Activated T-cell treated with anti-CD3 and anti-CD28 coated beads, Interleukin-2, amount 50 U/mL, for 24 hours (primary cell): ENCODE measurements at regions not wholly inside any gene's neighbourhood (a gene's known extent, or its start where the extent isn't known, plus 50 kb on each side); places are given as distances from the start of the nearest gene placed in this dataset.

Source experiments
- DNase-seq: peaks from one replicate; pipeline ENCODE4 v3.0.0-alpha.2; 2020
- H3K27ac Mint-ChIP-seq: 2 replicates; pipeline ENCODE4 v1.8.0; 2020; ENCODE audit warnings: mild to moderate bottlenecking, mixed read lengths
- H3K27me3 Mint-ChIP-seq: 2 replicates; pipeline ENCODE4 v1.8.0; 2020; ENCODE audit warnings: mixed read lengths
- H3K36me3 Mint-ChIP-seq: 2 replicates; pipeline ENCODE4 v1.8.0; 2020; ENCODE audit warnings: low read depth, mixed read lengths
- H3K4me1 Mint-ChIP-seq: 2 replicates; pipeline ENCODE4 v1.8.0; 2020; ENCODE audit warnings: low read depth, mixed read lengths
- H3K4me3 Mint-ChIP-seq: 2 replicates; pipeline ENCODE4 v1.8.0; 2020; ENCODE audit warnings: mild to moderate bottlenecking, moderate library complexity, mixed read lengths
- H3K9me3 Mint-ChIP-seq: 2 replicates; pipeline ENCODE4 v1.8.0; 2020; ENCODE audit warnings: mixed read lengths

DNA sequence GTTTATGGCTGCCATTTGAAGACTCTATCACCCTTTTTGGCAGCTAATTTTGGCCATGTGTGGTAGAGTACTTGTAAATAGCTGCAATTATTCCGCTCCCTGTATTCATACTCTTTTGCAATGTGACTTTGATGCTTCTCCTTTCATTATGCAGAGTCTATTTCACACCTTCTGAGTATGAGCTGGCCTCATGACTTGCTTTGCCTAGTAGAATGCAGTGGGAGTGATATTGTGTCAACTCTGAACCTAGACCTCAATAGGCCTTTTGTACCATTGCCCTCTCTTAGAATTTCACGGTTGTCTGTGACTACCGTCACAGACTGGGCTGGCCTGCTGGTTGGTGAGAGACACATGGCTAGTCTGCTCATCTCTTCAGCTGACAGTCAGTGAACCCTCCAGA, 118.8 kb downstream of the DDIT4L start:
- no peaks in the 10 kb centered on the region for H3K36me3 Mint-ChIP-seq
- H3K4me3 Mint-ChIP-seq: no peak overlapping the region
- no peak overlapping the region for H3K27ac Mint-ChIP-seq
- no peaks in the 10 kb centered on the region for H3K4me1 Mint-ChIP-seq
- peaks cover 28% of the 10 kb centered on the region for H3K27me3 Mint-ChIP-seq
- no peak for DNase-seq
- no peaks in the 10 kb centered on the region for H3K9me3 Mint-ChIP-seq

DNA sequence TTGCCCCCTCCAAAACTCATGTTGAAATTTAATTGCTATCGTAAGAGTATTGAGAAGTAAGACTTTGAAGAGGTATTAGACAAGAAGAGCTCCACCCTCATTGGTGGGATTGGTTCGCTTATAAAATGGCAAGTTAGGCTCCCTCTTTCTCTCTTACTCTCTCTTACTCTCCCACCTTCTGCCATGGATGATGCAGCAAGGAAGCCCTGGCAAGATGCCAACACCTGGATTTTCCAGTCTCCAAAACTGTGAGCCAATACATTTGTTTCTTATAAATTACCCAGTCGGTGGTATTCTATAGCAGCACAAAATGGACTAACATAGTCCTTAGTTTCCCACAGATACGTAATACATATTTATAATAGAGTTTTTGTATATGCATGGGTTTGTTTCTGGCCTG, 119.4 kb downstream of the DDIT4L start:
- H3K27ac Mint-ChIP-seq: no peak overlapping the region
- no peaks in the 10 kb centered on the region for H3K36me3 Mint-ChIP-seq
- DNase-seq: no peak
- H3K4me1 Mint-ChIP-seq: no peaks in the 10 kb centered on the region
- no peak overlapping the region for H3K4me3 Mint-ChIP-seq
- no peaks in the 10 kb centered on the region for H3K9me3 Mint-ChIP-seq
- peaks cover 30% of the 10 kb centered on the region for H3K27me3 Mint-ChIP-seq

DNA sequence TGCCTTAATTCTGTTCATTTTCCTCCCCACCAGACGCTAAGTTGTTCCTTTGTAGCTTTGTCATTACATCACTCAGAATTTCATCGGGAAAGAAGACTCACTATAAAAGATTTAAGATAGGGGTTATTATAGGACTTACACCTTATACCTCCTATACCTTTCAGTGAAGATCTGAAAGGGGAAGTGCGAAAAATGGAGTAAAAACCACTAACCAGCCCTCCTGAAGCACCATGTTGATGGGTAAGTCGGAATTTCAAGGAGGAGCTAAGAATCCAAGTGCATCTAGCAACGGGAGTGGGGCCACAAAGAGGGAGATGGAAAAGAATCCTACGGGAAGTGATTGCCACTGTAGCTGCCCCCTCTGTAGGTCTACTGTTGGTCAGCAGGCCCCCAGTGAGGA, 119.1 kb upstream of the H2AZ1 start:
- peaks cover 22% of the 10 kb centered on the region for H3K27me3 Mint-ChIP-seq
- no peaks in the 10 kb centered on the region for H3K9me3 Mint-ChIP-seq
- no peak for DNase-seq
- no peaks in the 10 kb centered on the region for H3K4me1 Mint-ChIP-seq
- H3K4me3 Mint-ChIP-seq: no peak overlapping the region
- H3K27ac Mint-ChIP-seq: no peak overlapping the region
- no peaks in the 10 kb centered on the region for H3K36me3 Mint-ChIP-seq

DNA sequence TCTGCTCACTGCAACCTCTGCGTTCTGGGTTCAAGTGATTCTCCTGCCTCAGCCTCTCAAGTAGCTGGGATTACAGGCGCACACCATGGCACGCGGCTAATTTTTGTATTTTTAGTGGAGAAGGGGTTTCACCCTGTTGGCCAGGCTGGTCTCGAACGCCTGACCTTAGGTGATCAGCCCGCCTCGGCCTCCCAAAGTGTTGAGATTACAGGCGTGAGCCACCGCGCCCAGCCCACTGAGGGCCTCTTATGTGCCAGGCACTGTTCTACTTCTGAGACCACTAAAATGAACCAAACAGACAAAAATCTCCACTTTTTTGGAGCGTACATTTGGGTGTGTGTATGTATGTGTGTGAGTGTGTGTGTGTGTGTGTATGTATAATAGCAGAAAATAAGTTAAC, 117.2 kb upstream of the H2AZ1 start:
- DNase-seq: no peak
- H3K4me3 Mint-ChIP-seq: no peak overlapping the region
- H3K27me3 Mint-ChIP-seq: peaks cover 17% of the 10 kb centered on the region
- H3K4me1 Mint-ChIP-seq: no peaks in the 10 kb centered on the region
- no peaks in the 10 kb centered on the region for H3K36me3 Mint-ChIP-seq
- no peak overlapping the region for H3K27ac Mint-ChIP-seq
- no peaks in the 10 kb centered on the region for H3K9me3 Mint-ChIP-seq

DNA sequence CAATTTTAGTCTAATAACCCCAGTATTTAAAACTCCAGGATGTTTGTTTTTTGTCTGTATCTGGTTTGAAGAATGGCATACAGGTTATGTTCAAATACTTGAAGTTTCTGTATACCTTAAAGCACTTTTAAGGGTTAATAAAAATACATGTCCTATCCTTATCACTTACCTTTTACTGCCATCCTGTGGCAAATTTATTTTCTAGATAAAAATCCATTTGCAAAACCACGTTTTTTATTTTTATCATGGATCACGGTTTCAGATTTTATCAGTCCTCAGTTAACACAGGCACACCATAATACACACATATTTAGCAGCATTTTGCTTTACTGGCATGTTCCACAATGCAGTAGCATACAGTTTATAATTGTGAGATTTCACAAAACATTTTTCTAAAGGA, 113.3 kb upstream of the H2AZ1 start:
- no peaks in the 10 kb centered on the region for H3K9me3 Mint-ChIP-seq
- H3K27me3 Mint-ChIP-seq: peaks cover 6% of the 10 kb centered on the region
- H3K36me3 Mint-ChIP-seq: no peaks in the 10 kb centered on the region
- H3K4me3 Mint-ChIP-seq: no peak overlapping the region
- H3K4me1 Mint-ChIP-seq: no peaks in the 10 kb centered on the region
- H3K27ac Mint-ChIP-seq: no peak overlapping the region
- no peak for DNase-seq

DNA sequence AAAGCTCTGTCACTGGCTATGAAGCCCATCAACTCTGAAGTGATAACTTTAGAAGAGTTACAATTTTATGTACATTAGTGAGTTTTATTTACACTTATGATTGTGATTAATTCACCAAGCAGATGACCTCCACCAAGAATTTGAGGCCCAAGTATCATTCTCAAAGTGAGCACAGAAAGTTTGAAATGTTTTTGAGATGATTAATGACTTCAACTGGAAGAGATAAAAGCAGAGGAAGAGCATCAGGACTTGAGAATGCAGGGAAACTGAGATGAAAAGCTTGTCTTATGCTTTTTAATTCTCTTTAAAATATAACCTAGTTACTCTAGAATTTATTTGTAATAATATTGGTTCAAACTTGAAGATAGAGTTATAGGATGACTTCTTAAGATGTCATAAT, 112.8 kb upstream of the H2AZ1 start:
- H3K4me1 Mint-ChIP-seq: no peaks in the 10 kb centered on the region

DNA sequence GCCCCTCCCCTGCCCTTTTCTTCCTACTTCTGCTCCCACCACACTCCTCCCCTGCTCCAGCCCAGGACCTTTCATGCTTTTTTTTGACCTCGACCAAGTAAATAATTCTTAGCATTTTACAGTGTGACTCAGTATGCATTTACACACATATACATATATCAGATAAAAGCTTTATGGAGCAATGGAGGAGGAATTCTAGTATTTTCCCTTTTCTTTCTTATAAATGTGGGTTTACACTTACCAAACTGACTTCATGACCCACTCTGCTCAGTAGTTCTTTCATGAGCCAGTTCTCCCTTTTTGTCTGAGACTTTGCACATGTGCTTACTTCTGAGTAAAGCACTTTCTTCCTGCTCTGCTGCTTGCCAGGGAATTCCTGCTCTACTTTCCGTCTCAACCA, 111.8 kb upstream of the H2AZ1 start:
- H3K4me3 Mint-ChIP-seq: no peak overlapping the region
- DNase-seq: no peak
- H3K36me3 Mint-ChIP-seq: no peaks in the 10 kb centered on the region
- H3K27me3 Mint-ChIP-seq: peaks cover 9% of the 10 kb centered on the region
- H3K27ac Mint-ChIP-seq: no peak overlapping the region
- H3K9me3 Mint-ChIP-seq: no peaks in the 10 kb centered on the region
- H3K4me1 Mint-ChIP-seq: no peaks in the 10 kb centered on the region

More for the DNA sequence above, 112.8 kb upstream of the H2AZ1 start:
- H3K4me3 Mint-ChIP-seq: no peak overlapping the region
- no peaks in the 10 kb centered on the region for H3K36me3 Mint-ChIP-seq
- H3K9me3 Mint-ChIP-seq: no peaks in the 10 kb centered on the region
- no peak for DNase-seq
- no peak overlapping the region for H3K27ac Mint-ChIP-seq
- H3K27me3 Mint-ChIP-seq: peaks cover 6% of the 10 kb centered on the region

DNA sequence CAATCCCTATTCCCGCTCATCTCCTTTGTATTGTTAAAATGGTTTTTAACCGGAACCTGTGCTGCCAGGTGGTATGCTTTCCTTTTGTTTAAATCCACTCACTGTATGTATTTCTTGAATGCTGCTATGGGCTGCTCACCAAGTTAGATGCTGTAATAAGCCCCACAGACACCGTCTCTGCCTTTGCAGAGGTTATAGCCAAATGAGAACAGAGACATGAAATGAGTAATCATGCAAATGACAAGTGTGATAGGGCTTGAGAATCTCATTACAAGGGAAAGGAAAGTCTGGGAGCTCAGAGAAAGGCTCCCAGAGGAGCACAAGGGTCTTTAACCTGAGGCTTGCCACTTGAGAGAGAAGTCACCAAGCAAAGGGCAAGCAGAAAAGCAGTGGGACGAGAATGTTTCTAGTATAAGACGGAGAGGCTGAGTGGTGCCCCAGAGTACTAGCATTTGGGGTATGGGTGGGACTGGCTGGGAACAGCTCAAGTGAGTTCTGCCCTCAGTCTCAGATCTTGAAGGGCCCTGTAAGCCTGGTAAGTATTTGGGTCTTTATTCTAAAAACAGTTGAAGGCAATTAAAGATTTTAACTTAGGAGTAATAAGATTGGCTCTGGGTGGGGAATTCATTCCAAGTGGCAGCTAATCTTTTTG, 110.8 kb upstream of the H2AZ1 start:
- DNase-seq: no peak
- Mint-ChIP-seq H3K27ac (no peak overlapping the region), H3K4me3 (no peak overlapping the region), H3K27me3 (peaks cover 6% of the 10 kb centered on the region), H3K9me3 (no peaks in the 10 kb centered on the region), H3K36me3 (no peaks in the 10 kb centered on the region), H3K4me1 (no peaks in the 10 kb centered on the region)

DNA sequence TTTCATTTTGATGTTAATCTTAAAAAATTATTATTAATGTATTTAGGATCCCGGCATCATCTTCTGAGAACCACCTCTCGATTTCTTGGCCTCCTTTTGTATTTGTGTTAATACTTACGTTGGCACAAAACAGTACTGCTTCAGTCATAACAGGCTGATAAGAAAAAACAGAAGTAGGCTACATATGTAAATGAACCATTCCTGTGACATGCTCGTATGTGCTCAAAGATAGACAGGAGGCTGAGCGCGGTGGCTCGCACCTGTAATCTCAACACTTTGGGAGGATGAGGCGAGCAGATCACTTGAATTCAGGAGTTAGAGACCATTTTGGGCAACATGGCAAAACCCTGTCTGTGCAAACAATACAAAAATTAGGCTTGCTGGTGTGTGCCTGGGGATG, 109.4 kb upstream of the H2AZ1 start:
- Mint-ChIP-seq H3K27ac (no peak overlapping the region), H3K36me3 (no peaks in the 10 kb centered on the region), H3K4me3 (no peak overlapping the region), H3K27me3 (peaks cover 6% of the 10 kb centered on the region), H3K4me1 (no peaks in the 10 kb centered on the region), H3K9me3 (no peaks in the 10 kb centered on the region)
- DNase-seq: no peak

DNA sequence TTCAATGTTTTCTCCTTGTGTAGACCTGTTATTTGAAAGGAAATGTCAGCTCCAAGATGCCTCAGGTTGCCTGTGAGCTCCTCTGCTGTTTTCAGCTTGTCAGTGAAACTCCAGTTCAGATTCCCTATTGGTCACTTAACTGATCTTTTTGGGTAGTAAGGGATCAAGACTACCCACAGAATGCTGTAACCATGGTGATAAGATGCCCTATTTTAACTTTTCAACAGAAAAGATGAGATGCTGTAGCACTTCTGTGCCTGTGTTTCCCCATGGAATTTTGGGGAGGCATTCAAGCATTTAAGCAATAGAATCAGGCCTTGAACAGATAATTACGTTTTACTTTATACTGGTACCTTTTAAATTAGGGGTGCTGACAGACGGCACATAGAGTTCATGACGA, 106.6 kb upstream of the H2AZ1 start:
- DNase-seq: no peak
- Mint-ChIP-seq H3K4me3 (no peak overlapping the region), H3K9me3 (no peaks in the 10 kb centered on the region), H3K27ac (no peak overlapping the region), H3K4me1 (no peaks in the 10 kb centered on the region), H3K27me3 (peaks cover 21% of the 10 kb centered on the region), H3K36me3 (no peaks in the 10 kb centered on the region)

DNA sequence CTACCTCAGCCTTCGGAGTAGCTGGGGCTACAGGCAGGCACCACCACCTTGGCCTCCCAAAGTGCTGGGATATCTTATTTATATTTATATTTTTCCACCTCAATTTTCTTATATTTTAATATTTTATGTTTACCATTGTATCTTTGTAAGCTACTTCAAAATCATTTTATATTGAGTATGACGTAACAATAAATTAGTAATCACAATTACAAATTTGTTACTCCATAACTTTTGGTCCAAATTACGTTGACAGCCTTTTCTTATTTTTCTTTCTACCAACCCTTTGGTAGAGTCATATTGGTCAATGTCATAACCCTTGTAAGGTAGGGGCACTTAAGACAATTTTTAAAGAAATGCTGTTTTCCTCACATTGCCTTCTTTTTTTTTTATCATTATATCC, 104.0 kb upstream of the H2AZ1 start:
- no peak overlapping the region for H3K27ac Mint-ChIP-seq
- DNase-seq: no peak

DNA sequence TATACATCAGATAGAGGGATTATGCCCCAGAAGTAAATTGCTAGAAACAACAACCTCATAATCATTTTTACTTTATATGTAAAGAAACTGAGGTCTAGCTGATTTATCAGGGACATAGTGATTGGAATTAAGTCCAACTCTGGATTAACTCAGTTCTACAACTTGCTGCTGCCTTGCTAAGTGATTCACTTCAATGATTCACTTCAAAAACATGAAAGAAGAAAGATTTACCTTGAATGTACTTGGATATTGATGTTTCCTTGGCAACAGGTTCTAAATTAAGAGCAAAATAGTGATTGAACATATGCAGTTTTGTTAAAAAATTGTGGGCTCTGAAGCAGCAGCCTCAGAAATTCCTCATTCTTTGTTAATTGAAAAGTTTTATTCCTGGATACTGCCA, 99.8 kb upstream of the H2AZ1 start:
- DNase-seq: no peak
- H3K27me3 Mint-ChIP-seq: peaks cover 31% of the 10 kb centered on the region
- H3K4me3 Mint-ChIP-seq: no peak overlapping the region
- peaks cover 2% of the 10 kb centered on the region for H3K9me3 Mint-ChIP-seq
- H3K36me3 Mint-ChIP-seq: no peaks in the 10 kb centered on the region
- no peak overlapping the region for H3K27ac Mint-ChIP-seq
- H3K4me1 Mint-ChIP-seq: no peaks in the 10 kb centered on the region

More for the DNA sequence above, 104.0 kb upstream of the H2AZ1 start:
- Mint-ChIP-seq H3K4me1 (no peaks in the 10 kb centered on the region), H3K4me3 (no peak overlapping the region), H3K36me3 (no peaks in the 10 kb centered on the region), H3K9me3 (peaks cover 2% of the 10 kb centered on the region), H3K27me3 (peaks cover 35% of the 10 kb centered on the region)

DNA sequence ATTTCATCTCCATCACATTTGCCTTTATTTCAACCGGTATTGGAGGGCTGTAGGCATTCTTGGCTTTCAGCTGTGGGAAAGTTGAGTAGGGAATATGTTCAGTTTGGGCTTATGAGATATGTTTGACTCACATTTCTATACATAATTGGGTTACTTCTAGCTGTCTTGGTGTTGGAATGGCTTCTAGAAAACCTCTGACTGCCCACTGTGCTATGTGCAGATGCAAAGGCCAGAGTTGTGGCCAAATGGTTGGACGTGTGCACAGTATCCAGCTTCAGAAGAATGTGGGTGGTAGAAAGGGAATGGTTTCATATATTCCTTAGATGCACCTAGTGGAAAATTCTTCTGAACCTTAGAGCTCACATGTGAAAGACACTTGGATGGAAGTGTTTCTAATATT, 92.6 kb upstream of the H2AZ1 start:
- no peak for DNase-seq
- H3K4me3 Mint-ChIP-seq: no peak overlapping the region
- H3K4me1 Mint-ChIP-seq: no peaks in the 10 kb centered on the region
- no peaks in the 10 kb centered on the region for H3K9me3 Mint-ChIP-seq
- H3K27ac Mint-ChIP-seq: no peak overlapping the region
- H3K27me3 Mint-ChIP-seq: peaks cover 3% of the 10 kb centered on the region
- no peaks in the 10 kb centered on the region for H3K36me3 Mint-ChIP-seq

DNA sequence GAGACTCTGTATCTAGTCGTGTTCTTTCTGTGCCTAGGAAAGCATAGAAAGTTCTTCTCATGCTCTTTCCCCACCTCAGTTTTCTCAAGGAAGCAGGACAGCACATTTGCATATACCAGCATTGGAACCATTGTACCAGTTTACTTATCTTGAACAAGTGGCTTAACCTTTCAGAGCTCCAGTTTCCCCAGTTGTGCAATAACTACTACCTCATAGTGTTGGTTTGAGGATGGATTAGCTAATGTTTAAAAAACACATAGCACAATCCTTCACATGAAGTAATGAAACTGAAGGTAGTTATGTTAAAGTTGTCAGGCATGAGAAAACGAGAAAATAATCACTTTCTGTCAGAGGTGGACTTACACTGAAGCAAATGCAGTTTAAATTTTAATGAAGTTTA, 92.2 kb upstream of the H2AZ1 start:
- Mint-ChIP-seq H3K4me1 (no peaks in the 10 kb centered on the region), H3K4me3 (no peak overlapping the region), H3K27ac (no peak overlapping the region), H3K9me3 (no peaks in the 10 kb centered on the region), H3K27me3 (peaks cover 3% of the 10 kb centered on the region), H3K36me3 (no peaks in the 10 kb centered on the region)
- no peak for DNase-seq

DNA sequence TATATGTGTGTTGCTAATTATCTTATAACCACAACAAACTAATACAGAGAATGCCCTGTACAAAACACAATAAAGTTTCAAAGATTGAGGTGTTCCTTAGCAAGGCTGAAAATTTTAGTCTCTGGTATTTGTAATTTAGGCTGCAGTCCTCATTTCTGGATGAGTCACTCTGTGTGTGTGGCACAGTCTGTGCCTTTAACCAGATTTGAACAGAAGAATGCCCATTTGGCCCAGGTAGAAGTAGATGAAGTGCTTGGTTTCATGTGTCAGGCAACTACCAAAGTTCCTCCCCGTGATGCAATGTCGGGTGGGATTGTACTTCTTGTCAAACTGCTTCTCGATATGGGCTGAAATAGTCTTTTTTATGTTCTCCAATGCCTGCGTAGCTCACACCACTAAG, 91.6 kb upstream of the H2AZ1 start:
- no peak for DNase-seq
- Mint-ChIP-seq H3K4me3 (no peak overlapping the region), H3K27me3 (peaks cover 3% of the 10 kb centered on the region), H3K36me3 (no peaks in the 10 kb centered on the region), H3K9me3 (no peaks in the 10 kb centered on the region), H3K4me1 (no peaks in the 10 kb centered on the region), H3K27ac (no peak overlapping the region)

DNA sequence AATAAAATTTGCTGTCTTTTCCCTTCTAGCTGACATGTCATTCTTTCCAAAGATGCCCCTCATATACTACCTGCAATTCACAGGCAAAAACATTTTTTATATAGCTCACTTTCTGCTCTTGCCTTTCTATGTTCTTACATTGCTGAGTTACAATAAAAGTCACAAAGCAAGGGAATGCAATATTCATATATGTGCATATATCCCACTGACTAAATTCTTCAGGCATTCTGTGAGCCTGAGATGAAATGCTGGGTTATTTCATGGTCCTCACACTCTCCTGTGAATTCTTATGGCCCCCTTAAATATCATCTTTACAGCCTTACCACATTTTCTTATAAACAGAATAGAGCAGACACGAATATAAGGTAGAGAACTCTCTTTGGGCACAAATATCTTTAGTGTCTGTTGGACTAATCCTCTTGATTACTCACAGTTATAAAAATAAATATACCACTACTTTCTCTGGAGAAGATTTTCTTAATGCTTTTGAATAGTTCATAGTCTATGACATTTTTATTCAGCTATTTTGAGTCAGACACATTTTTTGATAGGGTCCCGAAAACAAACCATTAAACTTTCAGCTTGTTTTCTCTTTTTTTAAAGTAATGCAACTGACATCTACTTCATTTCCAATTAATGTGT, 84.1 kb upstream of the H2AZ1 start:
- Mint-ChIP-seq H3K27ac (no peak overlapping the region), H3K36me3 (no peaks in the 10 kb centered on the region)

More for the DNA sequence above, 84.1 kb upstream of the H2AZ1 start:
- DNase-seq: no peak
- Mint-ChIP-seq H3K27me3 (peaks cover 16% of the 10 kb centered on the region), H3K4me1 (no peaks in the 10 kb centered on the region), H3K4me3 (no peak overlapping the region), H3K9me3 (peaks cover 2% of the 10 kb centered on the region)
